ENCODE measurements at regions not wholly inside any gene's neighbourhood (a gene's known extent, or its start where the extent isn't known, plus 50 kb on each side); places are given as distances from the start of the nearest gene placed in this dataset.

- H3K9me3 ChIP-seq (replicated peaks; ENCODE audit: control insufficient read depth, insufficient read depth, low read depth, low read length): 0 out of 2 replicates have a peak, but pooled peaks cover under 1% of the 10 kb centered on the region
- ATAC-seq: no peak
- H3K4me1 ChIP-seq (replicated peaks in 1 of 2; ENCODE audit: control insufficient read depth in 2 of 2, insufficient read depth in 2 of 2, low read length in 2 of 2): no peaks in the 10 kb centered on the region
- in situ Hi-C loops (cut with MboI): no loop called here
- H3K27me3 ChIP-seq (ENCODE audit: control insufficient read depth in 2 of 2, insufficient read depth in 2 of 2, low read length in 2 of 2): no peaks in the 10 kb centered on the region
- no peak overlapping the region for H3K27ac ChIP-seq (ENCODE audit: extremely low read depth, low read depth, low read length)
- H3K36me3 ChIP-seq (ENCODE audit: control insufficient read depth, insufficient read depth, low read length): no peaks in the 10 kb centered on the region
- ChIA-PET POLR2A (no interaction called here), CTCF (ENCODE audit: low intra/inter-chr PET ratio) (no interaction called here)
- no peaks in the 10 kb centered on the region for H3K79me2 ChIP-seq (ENCODE audit: control insufficient read depth, insufficient read depth, low read length)
- no TSS peak for BruUV-seq (replicated peaks)
- intact Hi-C loops (cut with micrococcal nuclease): no loop called here
- H3K4me2 ChIP-seq (ENCODE audit: insufficient read depth, low read length): no peak overlapping the region
- no peak overlapping the region for H2AFZ ChIP-seq (ENCODE audit: low read depth, low read length)
- FAIRE-seq: no peak
- 4% methylated on average over 3 of the region's 3 CpGs for WGBS (ENCODE audit: insufficient coverage, low coverage, missing lambda C conversion rate)
- DNase-seq (ENCODE audit: extremely low read depth in 1 of 4, low spot score in 3 of 4): no peak
- no peak overlapping the region for H3K9ac ChIP-seq (ENCODE audit: insufficient read depth in 1 of 2, low read depth in 2 of 2, low read length in 2 of 2)
- H3K4me3 ChIP-seq: no peak overlapping the region
- H4K20me1 ChIP-seq (replicated peaks; ENCODE audit: control insufficient read depth, insufficient read depth, low read length): no peaks in the 10 kb centered on the region
- H3K9me1 ChIP-seq (ENCODE audit: control insufficient read depth, insufficient read depth, low read length): no peaks in the 10 kb centered on the region
- TF ChIP-seq GATAD2B (IDR thresholded peaks at IDR 0.05; ENCODE audit: borderline replicate concordance) (no peak), POU5F1 (IDR thresholded peaks at IDR 0.05; ENCODE audit: borderline replicate concordance, low read depth, low read length, partially characterized antibody) (no peak), XRCC3 (IDR thresholded peaks at IDR 0.05) (no peak), CHD7 (IDR thresholded peaks at IDR 0.05; ENCODE audit: low read depth, low read length) (no peak), ZEB2 (IDR thresholded peaks at IDR 0.05) (no peak)
- TF ChIP-seq, protein P1, sequence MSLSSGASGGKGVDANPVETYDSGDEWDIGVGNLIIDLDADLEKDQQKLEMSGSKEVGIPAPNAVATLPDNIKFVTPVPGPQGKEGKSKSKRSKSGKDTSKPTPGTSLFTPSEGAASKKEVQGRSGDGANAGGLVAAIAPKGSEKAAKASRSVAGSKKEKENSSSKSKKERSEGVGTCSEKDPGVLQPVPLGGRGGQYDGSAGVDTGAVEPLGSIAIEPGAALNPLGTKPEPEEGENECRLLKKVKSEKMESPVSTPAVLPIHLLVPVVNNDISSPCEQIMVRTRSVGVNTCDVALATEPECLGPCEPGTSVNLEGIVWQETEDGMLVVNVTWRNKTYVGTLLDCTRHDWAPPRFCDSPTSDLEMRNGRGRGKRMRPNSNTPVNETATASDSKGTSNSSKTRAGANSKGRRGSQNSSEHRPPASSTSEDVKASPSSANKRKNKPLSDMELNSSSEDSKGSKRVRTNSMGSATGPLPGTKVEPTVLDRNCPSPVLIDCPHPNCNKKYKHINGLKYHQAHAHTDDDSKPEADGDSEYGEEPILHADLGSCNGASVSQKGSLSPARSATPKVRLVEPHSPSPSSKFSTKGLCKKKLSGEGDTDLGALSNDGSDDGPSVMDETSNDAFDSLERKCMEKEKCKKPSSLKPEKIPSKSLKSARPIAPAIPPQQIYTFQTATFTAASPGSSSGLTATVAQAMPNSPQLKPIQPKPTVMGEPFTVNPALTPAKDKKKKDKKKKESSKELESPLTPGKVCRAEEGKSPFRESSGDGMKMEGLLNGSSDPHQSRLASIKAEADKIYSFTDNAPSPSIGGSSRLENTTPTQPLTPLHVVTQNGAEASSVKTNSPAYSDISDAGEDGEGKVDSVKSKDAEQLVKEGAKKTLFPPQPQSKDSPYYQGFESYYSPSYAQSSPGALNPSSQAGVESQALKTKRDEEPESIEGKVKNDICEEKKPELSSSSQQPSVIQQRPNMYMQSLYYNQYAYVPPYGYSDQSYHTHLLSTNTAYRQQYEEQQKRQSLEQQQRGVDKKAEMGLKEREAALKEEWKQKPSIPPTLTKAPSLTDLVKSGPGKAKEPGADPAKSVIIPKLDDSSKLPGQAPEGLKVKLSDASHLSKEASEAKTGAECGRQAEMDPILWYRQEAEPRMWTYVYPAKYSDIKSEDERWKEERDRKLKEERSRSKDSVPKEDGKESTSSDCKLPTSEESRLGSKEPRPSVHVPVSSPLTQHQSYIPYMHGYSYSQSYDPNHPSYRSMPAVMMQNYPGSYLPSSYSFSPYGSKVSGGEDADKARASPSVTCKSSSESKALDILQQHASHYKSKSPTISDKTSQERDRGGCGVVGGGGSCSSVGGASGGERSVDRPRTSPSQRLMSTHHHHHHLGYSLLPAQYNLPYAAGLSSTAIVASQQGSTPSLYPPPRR (CRISPR knock-in tag; IDR thresholded peaks at IDR 0.05; ENCODE audit: borderline replicate concordance): no peak
Observed at GRCh38 chr6:102662851-102663250, 1269.3 kb downstream of the GRIK2 start.
